ENCODE measurements at regions not wholly inside any gene's neighbourhood (a gene's known extent, or its start where the extent isn't known, plus 50 kb on each side); places are given as distances from the start of the nearest gene placed in this dataset.

DNA sequence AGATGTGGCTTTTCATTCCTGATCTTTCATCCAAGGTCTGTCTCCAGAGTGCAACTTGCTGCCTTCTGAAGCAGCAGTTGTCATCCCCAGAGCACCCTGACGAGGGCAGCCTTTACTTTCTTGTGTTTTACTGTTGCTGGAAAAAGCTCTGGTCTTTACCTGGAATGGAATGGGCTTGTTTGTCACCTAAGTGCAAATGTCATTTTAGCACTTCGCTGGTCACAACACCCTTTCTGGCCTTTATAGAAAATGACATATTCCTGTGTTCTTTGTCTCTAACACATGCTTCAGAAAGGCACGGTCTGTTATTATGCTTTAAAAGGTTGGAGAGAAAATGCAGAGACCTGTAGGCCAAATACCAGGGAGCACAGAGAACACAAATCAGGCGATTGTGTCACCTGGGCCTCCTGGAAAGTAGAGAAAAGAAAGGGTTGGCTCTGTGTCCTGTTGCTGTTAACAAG, 332.7 kb upstream of the IGFBP7 start:
- intact Hi-C loops (cut with DNase I), result loop anchor here in 5 of 10 donors (2.0 to 10.0 kb wide), 8 partner anchors 281 to 622 kb away; no protein-coding TSS in a partner anchor
- no peaks in the 10 kb centered on the region for H3K36me3 ChIP-seq
- peak overlapping the region in 2 of 12 donors; percentile 1 to 30 for H3K27ac ChIP-seq
- peaks cover 0 to 16% (median 0%) of the 10 kb centered on the region in 12 donors for H3K4me1 ChIP-seq
- DNase-seq (peak in 3 of 5 donors; percentile 22 to 43 (median 31)), ATAC-seq (peak; percentile 62 to 82 (median 69))
- H3K27me3 ChIP-seq, result no peaks in the 10 kb centered on the region
- no peak overlapping the region for H3K4me3 ChIP-seq
- no peaks in the 10 kb centered on the region for H3K9me3 ChIP-seq
- TF ChIP-seq, protein P1, sequence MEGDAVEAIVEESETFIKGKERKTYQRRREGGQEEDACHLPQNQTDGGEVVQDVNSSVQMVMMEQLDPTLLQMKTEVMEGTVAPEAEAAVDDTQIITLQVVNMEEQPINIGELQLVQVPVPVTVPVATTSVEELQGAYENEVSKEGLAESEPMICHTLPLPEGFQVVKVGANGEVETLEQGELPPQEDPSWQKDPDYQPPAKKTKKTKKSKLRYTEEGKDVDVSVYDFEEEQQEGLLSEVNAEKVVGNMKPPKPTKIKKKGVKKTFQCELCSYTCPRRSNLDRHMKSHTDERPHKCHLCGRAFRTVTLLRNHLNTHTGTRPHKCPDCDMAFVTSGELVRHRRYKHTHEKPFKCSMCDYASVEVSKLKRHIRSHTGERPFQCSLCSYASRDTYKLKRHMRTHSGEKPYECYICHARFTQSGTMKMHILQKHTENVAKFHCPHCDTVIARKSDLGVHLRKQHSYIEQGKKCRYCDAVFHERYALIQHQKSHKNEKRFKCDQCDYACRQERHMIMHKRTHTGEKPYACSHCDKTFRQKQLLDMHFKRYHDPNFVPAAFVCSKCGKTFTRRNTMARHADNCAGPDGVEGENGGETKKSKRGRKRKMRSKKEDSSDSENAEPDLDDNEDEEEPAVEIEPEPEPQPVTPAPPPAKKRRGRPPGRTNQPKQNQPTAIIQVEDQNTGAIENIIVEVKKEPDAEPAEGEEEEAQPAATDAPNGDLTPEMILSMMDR (IDR thresholded peaks at IDR 0.05), result peak; percentile 55 to 80 (median 69)
- no peak for TF ChIP-seq POLR2A (IDR thresholded peaks at IDR 0.05)
- 13 to 20% (median 14%) methylated on average over 4 of the region's 4 CpGs for WGBS, 4 donors

DNA sequence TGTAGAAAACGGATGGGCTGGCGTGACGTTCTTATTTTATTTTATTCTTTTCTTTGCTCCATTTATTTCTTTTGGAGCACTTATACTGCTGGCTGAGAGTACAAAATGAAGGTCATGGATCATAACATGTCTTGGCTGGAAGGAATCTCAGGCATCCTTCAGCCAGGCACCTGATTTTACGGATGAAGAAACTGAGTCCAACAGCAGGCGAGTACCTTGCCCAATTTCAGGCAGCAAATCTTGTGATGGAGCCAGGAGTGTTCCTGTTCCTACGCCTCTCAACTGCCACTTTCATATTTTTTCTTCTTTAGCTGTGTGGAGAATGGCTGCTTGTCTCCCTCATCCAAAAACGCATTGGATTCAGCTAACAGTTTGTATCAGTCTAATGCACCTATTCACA, 332.1 kb upstream of the IGFBP7 start:
- Histone ChIP-seq H3K4me1 (peaks cover 0 to 16% (median 0%) of the 10 kb centered on the region in 12 donors), H3K9me3 (no peaks in the 10 kb centered on the region), H3K27ac (no peak overlapping the region), H3K27me3 (no peaks in the 10 kb centered on the region), H3K4me3 (no peak overlapping the region), H3K36me3 (no peaks in the 10 kb centered on the region)
- 32 to 42% (median 33%) methylated on average over 7 of the region's 7 CpGs for WGBS, 4 donors
- intact Hi-C loops (cut with DNase I), result loop anchor here in 5 of 10 donors (2.0 to 10.0 kb wide), 8 partner anchors 280 to 623 kb away; no protein-coding TSS in a partner anchor
- ATAC-seq (no peak), DNase-seq (no peak)
- no peak for TF ChIP-seq POLR2A (IDR thresholded peaks at IDR 0.05)
- TF ChIP-seq, protein P1 (IDR thresholded peaks at IDR 0.05), result no peak

DNA sequence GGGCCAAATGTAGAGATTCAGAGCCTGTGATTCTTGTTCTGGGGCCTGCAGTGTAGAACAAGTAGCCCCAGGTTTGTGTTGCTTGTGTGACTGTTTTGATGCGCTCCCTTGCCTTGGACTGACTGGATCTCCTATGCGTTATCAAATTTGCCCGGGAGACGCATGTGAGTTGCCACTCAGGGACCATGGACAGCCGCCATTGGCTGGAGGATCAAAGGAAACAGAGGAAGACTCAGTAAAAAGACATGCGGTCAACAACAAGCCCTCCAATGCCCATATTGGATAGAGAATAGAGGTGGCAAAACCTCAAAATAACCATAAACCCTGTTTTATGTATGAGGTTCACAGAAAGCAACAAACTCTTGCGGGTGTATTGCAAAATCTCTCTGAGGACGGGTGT, 327.5 kb upstream of the IGFBP7 start:
- Histone ChIP-seq H3K27ac (no peak overlapping the region), H3K36me3 (no peaks in the 10 kb centered on the region), H3K9me3 (no peaks in the 10 kb centered on the region), H3K4me1 (peaks cover 0 to 3% (median 0%) of the 10 kb centered on the region in 12 donors), H3K4me3 (no peak overlapping the region), H3K27me3 (peaks cover 0 to 5% (median 0%) of the 10 kb centered on the region in 9 donors)
- intact Hi-C loops (cut with DNase I), result loop anchor here in 1 of 10 donors (10.0 kb wide), 1 partner anchor 787 kb away; no protein-coding TSS in a partner anchor
- ATAC-seq (no peak), DNase-seq (no peak)
- 58 to 79% (median 72%) methylated on average over 7 to 8 of the region's 8 CpGs for WGBS, 4 donors
- TF ChIP-seq, protein P1 (IDR thresholded peaks at IDR 0.05), result no peak
- TF ChIP-seq POLR2A (IDR thresholded peaks at IDR 0.05), result no peak

DNA sequence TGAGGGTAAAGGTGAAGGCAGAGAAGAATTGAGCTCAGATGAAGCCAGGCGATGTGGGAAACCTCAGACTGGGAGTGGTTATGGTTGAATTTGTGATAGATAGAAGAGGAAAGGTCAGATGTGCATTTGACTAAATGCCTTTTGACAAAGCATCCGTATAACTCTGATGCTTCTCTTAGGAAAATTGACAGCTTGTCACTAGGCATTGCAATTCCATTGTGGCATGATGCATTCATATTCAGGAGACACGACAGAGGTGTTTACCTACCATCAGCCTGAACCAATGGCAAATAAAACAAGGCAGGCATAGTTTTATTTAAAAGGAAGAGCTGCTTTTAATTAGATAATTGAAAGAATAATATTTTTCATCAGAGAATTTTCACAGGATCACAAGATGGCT, 325.1 kb upstream of the IGFBP7 start:
- ATAC-seq, result no peak
- no peak for DNase-seq
- no peaks in the 10 kb centered on the region for H3K36me3 ChIP-seq
- no peak overlapping the region for H3K4me3 ChIP-seq
- 76 to 87% (median 77%) methylated on average over 3 of the region's 3 CpGs for WGBS, 4 donors
- H3K27me3 ChIP-seq, result peaks cover 0 to 5% (median 0%) of the 10 kb centered on the region in 9 donors
- H3K27ac ChIP-seq, result no peak overlapping the region
- H3K9me3 ChIP-seq, result no peaks in the 10 kb centered on the region
- no peaks in the 10 kb centered on the region for H3K4me1 ChIP-seq
- intact Hi-C loops (cut with DNase I), result loop anchor here in 1 of 10 donors (10.0 kb wide), 1 partner anchor 790 kb away; no protein-coding TSS in a partner anchor
- TF ChIP-seq, protein P1 (IDR thresholded peaks at IDR 0.05), result no peak
- TF ChIP-seq POLR2A (IDR thresholded peaks at IDR 0.05), result no peak

Measured in heart left ventricle (tissue), 16 donors.